OCI-LY1 (cell line): ENCODE measurements at regions not wholly inside any gene's neighbourhood (a gene's known extent, or its start where the extent isn't known, plus 50 kb on each side); places are given as distances from the start of the nearest gene placed in this dataset.

Experiments
- H2AFZ ChIP-seq: fragments of 200-600 bp; sonication (generic), shearing (Covaris generic); 2 replicates; pipeline ENCODE4 v1.6.0; 2014; ENCODE audit warnings: antibody characterized with exemption, mild to moderate bottlenecking, low read length
- H3F3A ChIP-seq: fragments of 200-600 bp; sonication (generic), shearing (Covaris generic); 2 replicates; pipeline ENCODE4 v1.6.0; 2014; ENCODE audit warnings: mild to moderate bottlenecking, antibody characterized with exemption, low read length, moderate library complexity; ENCODE audit not compliant: insufficient read depth
- H3K27ac ChIP-seq: fragments of 200-600 bp; sonication (generic); 2 replicates; pipeline ENCODE4 v1.5.1; 2014; ENCODE audit warnings: low read length, mixed run types, mild to moderate bottlenecking, low read depth; ENCODE audit not compliant: poor library complexity, severe bottlenecking
- H3K27me3 ChIP-seq: fragments of 200-600 bp; sonication (generic); 2 replicates; pipeline ENCODE4 v1.6.0; 2014; ENCODE audit warnings: antibody characterized with exemption, mild to moderate bottlenecking, low read length, moderate library complexity; ENCODE audit not compliant: insufficient read depth
- H3K36me3 ChIP-seq: fragments of 200-600 bp; sonication (generic); 2 replicates; pipeline ENCODE4 v1.6.1; 2014; ENCODE audit warnings: mild to moderate bottlenecking, antibody characterized with exemption, low read length, moderate library complexity, mixed read lengths; ENCODE audit not compliant: insufficient read depth
- H3K4me1 ChIP-seq: fragments of 200-600 bp; sonication (generic); 2 replicates; pipeline ENCODE4 v1.5.1; 2014; ENCODE audit warnings: mild to moderate bottlenecking, low read length, moderate library complexity; ENCODE audit not compliant: insufficient read depth, severe bottlenecking
- H3K4me2 ChIP-seq: fragments of 200-600 bp; sonication (generic), shearing (Covaris generic); 2 replicates; pipeline ENCODE4 v1.6.1; 2014; ENCODE audit warnings: low read length
- H3K4me3 ChIP-seq: fragments of 200-600 bp; sonication (generic); 2 replicates; pipeline ENCODE4 v1.5.1; 2014; ENCODE audit warnings: low read length, low read depth, mild to moderate bottlenecking, mixed read lengths; ENCODE audit not compliant: poor library complexity, severe bottlenecking
- H3K79me2 ChIP-seq: fragments of 200-600 bp; shearing (Covaris generic); 2 replicates; pipeline ENCODE4 v1.6.1; 2016; ENCODE audit warnings: mixed run types, low read length, mixed read lengths; ENCODE audit not compliant: insufficient read depth
- H3K9ac ChIP-seq: fragments of 200-600 bp; sonication (generic), shearing (Covaris generic); 2 replicates; pipeline ENCODE4 v1.6.1; 2014; ENCODE audit warnings: mild to moderate bottlenecking, low read length, mixed read lengths
- H3K9me2 ChIP-seq: fragments of 200-600 bp; sonication (generic), shearing (Covaris generic); 2 replicates; pipeline ENCODE4 v1.6.1; 2014; ENCODE audit warnings: low read depth, mild to moderate bottlenecking, low read length, mixed read lengths
- H3K9me3 ChIP-seq: fragments of 200-600 bp; shearing (Covaris generic); 2 replicates; pipeline ENCODE4 v1.6.1; 2014; ENCODE audit warnings: low read length, mixed read lengths
- H4K20me1 ChIP-seq: fragments of 200-600 bp; sonication (generic), shearing (Covaris generic); 2 replicates; pipeline ENCODE4 v1.6.0; 2016; ENCODE audit warnings: mild to moderate bottlenecking, low read length; ENCODE audit not compliant: insufficient read depth
- EZH2 ChIP-seq: fragments of 200-600 bp; sonication (generic), shearing (Covaris generic); IDR thresholded peaks from 2 replicates; pipeline ENCODE4 v1.8.0; 2017; ENCODE audit warnings: borderline replicate concordance, mixed run types, mild to moderate bottlenecking, antibody characterized with exemption, low read length, moderate library complexity, mixed read lengths
- TF ChIP-seq, protein P1 (sequence below): fragments of 200-600 bp; sonication (generic), shearing (Covaris generic); IDR thresholded peaks from 2 replicates; pipeline ENCODE4 v1.5.1; 2017; ENCODE audit warnings: mild to moderate bottlenecking, antibody characterized with exemption, low read length, moderate library complexity, mixed read lengths

DNA sequence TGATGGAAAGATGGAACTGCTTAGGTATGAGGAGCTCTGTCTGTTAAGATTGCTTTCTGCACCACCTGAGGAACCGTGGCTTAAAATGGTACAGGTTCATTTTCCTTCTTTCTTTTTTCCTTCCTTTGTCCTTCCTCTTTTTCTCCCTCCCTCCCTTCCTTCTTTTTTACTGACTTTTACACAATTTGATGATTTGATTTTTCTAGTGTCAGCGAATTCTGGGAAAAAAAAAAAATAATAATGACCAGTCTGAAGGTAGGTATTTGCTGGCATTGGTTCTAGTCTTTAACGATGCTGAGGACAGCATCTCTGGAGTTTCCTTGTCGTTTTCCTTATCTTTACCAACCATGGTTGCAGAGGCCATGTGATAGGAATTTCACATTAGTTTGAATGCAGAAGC lies 613.5 kb downstream of the EDEM1 start:
- Histone ChIP-seq H4K20me1 (no peaks in the 10 kb centered on the region), H3K79me2 (no peaks in the 10 kb centered on the region), H3K4me2 (no peak overlapping the region), H3K4me3 (no peak overlapping the region), H3K9ac (no peak overlapping the region), H3K27me3 (no peaks in the 10 kb centered on the region), H3K4me1 (no peaks in the 10 kb centered on the region), H2AFZ (no peak overlapping the region), H3F3A (no peaks in the 10 kb centered on the region), H3K9me2 (no peaks in the 10 kb centered on the region), H3K36me3 (no peaks in the 10 kb centered on the region), H3K9me3 (no peaks in the 10 kb centered on the region), H3K27ac (no peak overlapping the region)
- TF ChIP-seq EZH2, result no peak
- TF ChIP-seq, protein P1, sequence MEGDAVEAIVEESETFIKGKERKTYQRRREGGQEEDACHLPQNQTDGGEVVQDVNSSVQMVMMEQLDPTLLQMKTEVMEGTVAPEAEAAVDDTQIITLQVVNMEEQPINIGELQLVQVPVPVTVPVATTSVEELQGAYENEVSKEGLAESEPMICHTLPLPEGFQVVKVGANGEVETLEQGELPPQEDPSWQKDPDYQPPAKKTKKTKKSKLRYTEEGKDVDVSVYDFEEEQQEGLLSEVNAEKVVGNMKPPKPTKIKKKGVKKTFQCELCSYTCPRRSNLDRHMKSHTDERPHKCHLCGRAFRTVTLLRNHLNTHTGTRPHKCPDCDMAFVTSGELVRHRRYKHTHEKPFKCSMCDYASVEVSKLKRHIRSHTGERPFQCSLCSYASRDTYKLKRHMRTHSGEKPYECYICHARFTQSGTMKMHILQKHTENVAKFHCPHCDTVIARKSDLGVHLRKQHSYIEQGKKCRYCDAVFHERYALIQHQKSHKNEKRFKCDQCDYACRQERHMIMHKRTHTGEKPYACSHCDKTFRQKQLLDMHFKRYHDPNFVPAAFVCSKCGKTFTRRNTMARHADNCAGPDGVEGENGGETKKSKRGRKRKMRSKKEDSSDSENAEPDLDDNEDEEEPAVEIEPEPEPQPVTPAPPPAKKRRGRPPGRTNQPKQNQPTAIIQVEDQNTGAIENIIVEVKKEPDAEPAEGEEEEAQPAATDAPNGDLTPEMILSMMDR, result no peak

DNA sequence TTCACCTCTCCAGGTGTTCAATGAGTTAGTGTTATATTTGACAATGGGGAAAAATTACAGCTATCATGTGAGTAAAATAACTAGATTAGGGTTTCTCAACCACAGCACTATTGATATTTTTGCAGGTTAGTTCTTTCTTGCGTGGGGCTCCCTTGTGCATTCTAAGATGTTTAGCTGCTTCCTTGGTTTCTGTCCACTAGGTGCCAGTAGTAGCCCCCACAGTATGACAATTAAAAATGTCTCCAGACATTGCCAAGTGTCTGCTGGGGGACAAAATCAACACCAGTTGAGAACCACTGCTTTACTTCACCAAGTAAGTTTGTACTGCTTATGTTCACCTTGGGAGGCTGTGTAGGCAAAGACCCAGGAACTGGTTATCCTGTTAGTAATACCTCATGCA lies 618.7 kb downstream of the EDEM1 start:
- Histone ChIP-seq H3K9me2 (no peaks in the 10 kb centered on the region), H3K36me3 (no peaks in the 10 kb centered on the region), H3K9me3 (no peaks in the 10 kb centered on the region), H2AFZ (no peak overlapping the region), H3K9ac (no peak overlapping the region), H3K27ac (no peak overlapping the region), H3K4me2 (no peak overlapping the region), H3K4me3 (no peak overlapping the region), H3K79me2 (no peaks in the 10 kb centered on the region), H3K27me3 (no peaks in the 10 kb centered on the region), H3F3A (no peaks in the 10 kb centered on the region), H3K4me1 (no peaks in the 10 kb centered on the region), H4K20me1 (no peaks in the 10 kb centered on the region)
- no peak for TF ChIP-seq EZH2
- TF ChIP-seq, protein P1, result peak; percentile 43; the same call in 1 of the 2 replicates

DNA sequence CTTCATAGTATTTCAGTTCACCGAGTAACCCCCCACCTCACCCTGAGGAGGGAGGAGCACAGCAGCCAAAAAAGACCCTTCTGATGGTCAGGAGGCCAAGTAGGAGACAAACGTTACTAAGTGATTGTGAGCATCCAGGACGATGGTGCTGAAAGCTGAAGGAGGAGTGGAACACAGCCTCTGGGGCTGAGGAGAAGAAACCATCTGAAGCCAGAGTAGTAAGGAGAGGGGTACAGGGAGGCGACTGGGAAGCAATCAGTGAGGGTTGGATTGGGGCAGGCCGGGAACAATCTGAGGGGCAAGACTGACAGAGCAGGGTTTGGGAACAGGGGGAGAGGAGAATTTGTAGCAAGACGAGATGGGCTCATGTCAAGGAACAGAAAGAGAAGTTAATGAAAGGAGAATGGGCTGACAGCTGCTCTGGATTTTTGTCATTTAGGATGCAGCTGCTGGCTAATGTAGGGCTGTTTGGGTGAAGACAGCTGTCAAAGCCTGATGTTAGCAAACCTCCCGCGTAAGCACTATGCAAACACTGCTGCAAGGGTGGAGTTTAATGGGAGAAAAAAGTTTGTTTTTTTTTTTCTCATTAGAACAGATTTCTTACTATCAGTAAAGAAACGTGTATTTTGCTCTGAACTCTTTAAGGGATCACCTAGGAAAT lies 622.2 kb downstream of the EDEM1 start:
- Histone ChIP-seq H2AFZ (no peak overlapping the region), H3K4me3 (no peak overlapping the region)

More for the DNA sequence above, 622.2 kb downstream of the EDEM1 start:
- Histone ChIP-seq H3F3A (no peaks in the 10 kb centered on the region), H3K9ac (no peak overlapping the region), H3K79me2 (no peaks in the 10 kb centered on the region), H3K36me3 (no peaks in the 10 kb centered on the region), H3K27ac (no peak overlapping the region), H3K9me2 (no peaks in the 10 kb centered on the region), H4K20me1 (no peaks in the 10 kb centered on the region), H3K4me2 (no peak overlapping the region), H3K4me1 (no peaks in the 10 kb centered on the region), H3K9me3 (no peaks in the 10 kb centered on the region), H3K27me3 (no peaks in the 10 kb centered on the region)
- TF ChIP-seq EZH2, result no peak
- TF ChIP-seq, protein P1, result no peak
